ENCODE measurements at regions not wholly inside any gene's neighbourhood (a gene's known extent, or its start where the extent isn't known, plus 50 kb on each side); places are given as distances from the start of the nearest gene placed in this dataset.

DNA sequence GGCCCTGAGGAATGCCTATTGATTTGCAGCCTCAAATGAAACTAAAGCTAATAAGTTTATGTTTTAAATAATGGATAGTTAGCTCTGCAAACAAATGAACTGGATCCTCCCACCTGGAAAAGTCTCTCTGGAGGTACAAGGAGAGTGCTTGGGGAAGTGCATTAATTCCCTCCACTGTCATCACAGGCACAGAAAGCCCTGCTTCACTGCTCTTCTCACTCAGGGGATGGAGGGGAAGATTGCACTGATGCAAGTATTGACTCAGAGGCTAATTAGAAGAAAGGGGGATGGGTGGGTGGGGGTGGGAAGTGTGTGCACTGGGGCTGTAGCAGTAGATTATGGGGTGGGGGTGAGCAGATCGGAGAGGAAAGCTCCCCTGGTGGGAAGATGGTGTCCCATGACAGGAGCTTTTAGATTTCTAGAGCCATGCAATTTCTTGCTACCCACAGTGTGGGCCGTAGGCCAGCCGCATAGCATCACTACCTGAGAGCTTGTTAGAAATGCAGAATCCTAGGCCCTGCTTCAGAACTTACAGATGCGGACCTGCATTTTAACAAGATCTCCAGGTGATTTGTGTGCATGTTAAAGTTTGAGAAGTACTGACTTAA lies 163.9 kb downstream of the HIPK3 start:
- TF ChIP-seq EZH2 (IDR thresholded peaks at IDR 0.05; ENCODE audit: insufficient read depth, poor library complexity, severe bottlenecking), result no peak
- no peak for TF ChIP-seq EZH2phosphoT487 (IDR thresholded peaks at IDR 0.05; ENCODE audit: insufficient read depth, low read depth)
- Histone ChIP-seq H2AFZ (no peak overlapping the region), H4K20me1 (ENCODE audit: insufficient read depth) (no peaks in the 10 kb centered on the region; the same call in 1 of the 2 replicates), H3K4me3 (no peak overlapping the region), H3K79me2 (ENCODE audit: insufficient read depth) (peaks cover 97% of the 10 kb centered on the region), H3F3A (ENCODE audit: insufficient read depth) (peaks cover 15% of the 10 kb centered on the region; the same call in 1 of the 2 replicates), H3K9me2 (ENCODE audit: insufficient read depth) (no peaks in the 10 kb centered on the region), H3K4me2 (ENCODE audit: unreplicated experiment) (no peak overlapping the region), H3K4me1 (ENCODE audit: insufficient read depth) (no peaks in the 10 kb centered on the region), H3K27me3 (replicated peaks; ENCODE audit: insufficient read depth) (no peaks in the 10 kb centered on the region), H3K9me3 (ENCODE audit: low read depth) (no peaks in the 10 kb centered on the region), H3K27ac (no peak overlapping the region), H3K9ac (no peak overlapping the region), H3K36me3 (ENCODE audit: low read depth) (no peaks in the 10 kb centered on the region)
- in situ Hi-C loops (cut with MboI), result no loop called here
- DNase-seq, result no peak
- WGBS, 2 experiments (ENCODE audit: low coverage in 1 of 2, low lambda C conversion rate in 2 of 2, missing lambda C conversion rate in 2 of 2), result 95 to 100% methylated on average over 3 to 4 of the region's 4 CpGs

- TF ChIP-seq EZH2 (IDR thresholded peaks at IDR 0.05; ENCODE audit: insufficient read depth, poor library complexity, severe bottlenecking) (no peak), EZH2phosphoT487 (IDR thresholded peaks at IDR 0.05; ENCODE audit: insufficient read depth, low read depth) (no peak)
- Histone ChIP-seq H3K36me3 (ENCODE audit: low read depth) (no peaks in the 10 kb centered on the region), H3K4me1 (ENCODE audit: insufficient read depth) (no peaks in the 10 kb centered on the region), H3K79me2 (ENCODE audit: insufficient read depth) (peaks cover 97% of the 10 kb centered on the region), H3K9me2 (ENCODE audit: insufficient read depth) (no peaks in the 10 kb centered on the region), H4K20me1 (ENCODE audit: insufficient read depth) (no peaks in the 10 kb centered on the region; the same call in 1 of the 2 replicates), H3K9ac (no peak overlapping the region), H2AFZ (no peak overlapping the region), H3K4me2 (ENCODE audit: unreplicated experiment) (no peak overlapping the region), H3K4me3 (no peak overlapping the region), H3K27me3 (replicated peaks; ENCODE audit: insufficient read depth) (no peaks in the 10 kb centered on the region), H3K9me3 (ENCODE audit: low read depth) (no peaks in the 10 kb centered on the region), H3F3A (ENCODE audit: insufficient read depth) (peaks cover 6% of the 10 kb centered on the region; the same call in 1 of the 2 replicates), H3K27ac (no peak overlapping the region)
- DNase-seq, result peak; percentile 32
- WGBS, 2 experiments (ENCODE audit: low coverage in 1 of 2, low lambda C conversion rate in 2 of 2, missing lambda C conversion rate in 2 of 2), result 83 to 86% methylated on average over 4 of the region's 4 CpGs
- in situ Hi-C loops (cut with MboI), result no loop called here
These were observed 162.7 kb downstream of the HIPK3 start for GRCh38 chr11:33419924-33420323.

- no peak for DNase-seq
- Histone ChIP-seq H3K27me3 (replicated peaks; ENCODE audit: insufficient read depth) (no peaks in the 10 kb centered on the region), H3K9me3 (ENCODE audit: low read depth) (no peaks in the 10 kb centered on the region), H3K36me3 (ENCODE audit: low read depth) (no peaks in the 10 kb centered on the region), H3K9ac (no peak overlapping the region), H3K79me2 (ENCODE audit: insufficient read depth) (peaks cover 98% of the 10 kb centered on the region), H3K9me2 (ENCODE audit: insufficient read depth) (no peaks in the 10 kb centered on the region), H3K4me3 (no peak overlapping the region), H2AFZ (no peak overlapping the region), H3F3A (ENCODE audit: insufficient read depth) (peaks cover 5% of the 10 kb centered on the region; the same call in 1 of the 2 replicates), H3K27ac (no peak overlapping the region), H3K4me2 (ENCODE audit: unreplicated experiment) (no peak overlapping the region), H4K20me1 (ENCODE audit: insufficient read depth) (no peaks in the 10 kb centered on the region), H3K4me1 (ENCODE audit: insufficient read depth) (peaks cover 20% of the 10 kb centered on the region)
- TF ChIP-seq EZH2phosphoT487 (IDR thresholded peaks at IDR 0.05; ENCODE audit: insufficient read depth, low read depth), result no peak
- TF ChIP-seq EZH2 (IDR thresholded peaks at IDR 0.05; ENCODE audit: insufficient read depth, poor library complexity, severe bottlenecking), result no peak
- in situ Hi-C loops (cut with MboI), result no loop called here
- 94 to 95% methylated on average over 7 of the region's 7 CpGs for WGBS, 2 experiments (ENCODE audit: low coverage in 1 of 2, low lambda C conversion rate in 2 of 2, missing lambda C conversion rate in 2 of 2)
These were observed 159.9 kb downstream of the HIPK3 start for GRCh38 chr11:33417121-33417520.

DNA sequence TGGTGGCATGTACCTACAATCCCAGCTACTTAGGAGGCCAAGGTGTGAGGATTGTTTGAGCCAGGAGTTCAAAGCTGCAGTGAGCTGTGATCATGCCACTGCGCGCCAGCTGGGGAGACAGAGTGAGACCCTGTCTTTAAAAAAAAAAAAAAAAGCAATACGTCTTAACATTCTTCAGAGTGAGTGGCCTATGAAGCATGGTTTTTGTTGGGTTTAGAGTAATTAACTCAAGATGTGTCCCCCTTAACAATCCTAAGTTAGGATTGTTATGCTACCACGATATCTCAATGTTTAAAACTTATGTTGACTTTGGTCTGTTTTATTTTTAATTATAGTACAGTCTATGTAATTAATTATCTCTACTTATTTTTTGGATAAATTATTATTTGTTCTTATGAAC lies 156.1 kb downstream of the HIPK3 start:
- 61 to 65% methylated on average over 4 of the region's 4 CpGs for WGBS, 2 experiments (ENCODE audit: low coverage in 1 of 2, low lambda C conversion rate in 2 of 2, missing lambda C conversion rate in 2 of 2)
- H3K27me3 ChIP-seq (replicated peaks; ENCODE audit: insufficient read depth), result no peaks in the 10 kb centered on the region
- H3K79me2 ChIP-seq (ENCODE audit: insufficient read depth), result peaks cover 100% of the 10 kb centered on the region
- TF ChIP-seq EZH2phosphoT487 (IDR thresholded peaks at IDR 0.05; ENCODE audit: insufficient read depth, low read depth), result no peak
- no peak for TF ChIP-seq EZH2 (IDR thresholded peaks at IDR 0.05; ENCODE audit: insufficient read depth, poor library complexity, severe bottlenecking)
- H3K9ac ChIP-seq, result no peak overlapping the region
- peaks cover 6% of the 10 kb centered on the region; the same call in 1 of the 2 replicates for H3F3A ChIP-seq (ENCODE audit: insufficient read depth)
- no peak overlapping the region for H3K4me3 ChIP-seq
- no peaks in the 10 kb centered on the region for H3K9me3 ChIP-seq (ENCODE audit: low read depth)
- peaks cover 4% of the 10 kb centered on the region; the same call in 1 of the 2 replicates for H4K20me1 ChIP-seq (ENCODE audit: insufficient read depth)
- H3K9me2 ChIP-seq (ENCODE audit: insufficient read depth), result no peaks in the 10 kb centered on the region
- no peak overlapping the region for H2AFZ ChIP-seq
- no peak overlapping the region for H3K4me2 ChIP-seq (ENCODE audit: unreplicated experiment)
- DNase-seq, result peak; percentile 38
- H3K4me1 ChIP-seq (ENCODE audit: insufficient read depth), result peaks cover 26% of the 10 kb centered on the region
- no peaks in the 10 kb centered on the region for H3K36me3 ChIP-seq (ENCODE audit: low read depth)
- no peak overlapping the region for H3K27ac ChIP-seq
- in situ Hi-C loops (cut with MboI), result no loop called here

All from GM23248 (cell line).